ENCODE measurements at regions not wholly inside any gene's neighbourhood (a gene's known extent, or its start where the extent isn't known, plus 50 kb on each side); places are given as distances from the start of the nearest gene placed in this dataset.

- Histone ChIP-seq H3K4me3 (no peak overlapping the region), H3K36me3 (replicated peaks; ENCODE audit: insufficient read depth, low read depth) (no peaks in the 10 kb centered on the region), H3K4me1 (ENCODE audit: insufficient read depth) (no peaks in the 10 kb centered on the region), H4K20me1 (ENCODE audit: insufficient read depth, poor library complexity, severe bottlenecking) (no peaks in the 10 kb centered on the region), H3K9me3 (ENCODE audit: low read depth) (no peaks in the 10 kb centered on the region), H3K79me2 (no peaks in the 10 kb centered on the region), H3K4me2 (no peak overlapping the region), H2AFZ (no peak overlapping the region), H3K9me2 (replicated peaks; ENCODE audit: insufficient read depth) (no peaks in the 10 kb centered on the region), H3K27ac (no peak overlapping the region), H3K27me3 (no peaks in the 10 kb centered on the region)
- no peak for DNase-seq (ENCODE audit: low spot score)
- 67% methylated on average over 1 of the region's 1 CpG for WGBS (ENCODE audit: low lambda C conversion rate, missing lambda C conversion rate)
- TF ChIP-seq EZH2 (IDR thresholded peaks at IDR 0.05; ENCODE audit: borderline replicate concordance) (no peak), CTCF (IDR thresholded peaks at IDR 0.05; ENCODE audit: poor library complexity) (no peak), EZH2phosphoT487 (IDR thresholded peaks at IDR 0.05; ENCODE audit: low read depth, severe bottlenecking, unreplicated experiment) (no peak)
Observed at GRCh38 chr10:128314686-128315085, 188.5 kb upstream of the MKI67 start.

- H3K9me3 ChIP-seq (ENCODE audit: low read depth): no peaks in the 10 kb centered on the region
- TF ChIP-seq EZH2 (IDR thresholded peaks at IDR 0.05; ENCODE audit: borderline replicate concordance) (no peak), CTCF (IDR thresholded peaks at IDR 0.05; ENCODE audit: poor library complexity) (no peak), EZH2phosphoT487 (IDR thresholded peaks at IDR 0.05; ENCODE audit: low read depth, severe bottlenecking, unreplicated experiment) (no peak)
- H3K4me3 ChIP-seq: no peak overlapping the region
- WGBS (ENCODE audit: low lambda C conversion rate, missing lambda C conversion rate): 93% methylated on average over 6 of the region's 6 CpGs
- no peak overlapping the region for H3K27ac ChIP-seq
- no peak overlapping the region for H3K4me2 ChIP-seq
- H3K79me2 ChIP-seq: no peaks in the 10 kb centered on the region
- H2AFZ ChIP-seq: no peak overlapping the region
- no peaks in the 10 kb centered on the region for H3K27me3 ChIP-seq
- no peaks in the 10 kb centered on the region for H4K20me1 ChIP-seq (ENCODE audit: insufficient read depth, poor library complexity, severe bottlenecking)
- no peaks in the 10 kb centered on the region for H3K36me3 ChIP-seq (replicated peaks; ENCODE audit: insufficient read depth, low read depth)
- H3K9me2 ChIP-seq (replicated peaks; ENCODE audit: insufficient read depth): no peaks in the 10 kb centered on the region
- no peak for DNase-seq (ENCODE audit: low spot score)
- H3K4me1 ChIP-seq (ENCODE audit: insufficient read depth): no peaks in the 10 kb centered on the region
Observed at GRCh38 chr10:128316121-128316726, 190.0 kb upstream of the MKI67 start.

GRCh38 chr10:128316925-128317324, 190.7 kb upstream of the MKI67 start:
- Histone ChIP-seq H3K9me3 (ENCODE audit: low read depth) (no peaks in the 10 kb centered on the region), H3K4me2 (no peak overlapping the region), H3K79me2 (no peaks in the 10 kb centered on the region), H3K27me3 (no peaks in the 10 kb centered on the region), H2AFZ (no peak overlapping the region), H3K36me3 (replicated peaks; ENCODE audit: insufficient read depth, low read depth) (no peaks in the 10 kb centered on the region), H3K4me1 (ENCODE audit: insufficient read depth) (no peaks in the 10 kb centered on the region), H3K27ac (no peak overlapping the region), H3K4me3 (no peak overlapping the region), H3K9me2 (replicated peaks; ENCODE audit: insufficient read depth) (no peaks in the 10 kb centered on the region), H4K20me1 (ENCODE audit: insufficient read depth, poor library complexity, severe bottlenecking) (no peaks in the 10 kb centered on the region)
- TF ChIP-seq EZH2phosphoT487 (IDR thresholded peaks at IDR 0.05; ENCODE audit: low read depth, severe bottlenecking, unreplicated experiment) (no peak), EZH2 (IDR thresholded peaks at IDR 0.05; ENCODE audit: borderline replicate concordance) (no peak), CTCF (IDR thresholded peaks at IDR 0.05; ENCODE audit: poor library complexity) (no peak)
- 84% methylated on average over 7 of the region's 7 CpGs for WGBS (ENCODE audit: low lambda C conversion rate, missing lambda C conversion rate)
- DNase-seq (ENCODE audit: low spot score): no peak
